DND-41 (cell line): ENCODE measurements at regions not wholly inside any gene's neighbourhood (a gene's known extent, or its start where the extent isn't known, plus 50 kb on each side); places are given as distances from the start of the nearest gene placed in this dataset.

ENCODE experiments used
- EZH2 ChIP-seq: IDR thresholded peaks from 3 replicates; pipeline ENCODE4 v1.6.1; 2012; ENCODE audit warnings: borderline replicate concordance, low read depth, mild to moderate bottlenecking, moderate library complexity, low read length, inconsistent platforms; ENCODE audit not compliant: severe bottlenecking
- TF ChIP-seq, protein P1 (sequence below): IDR thresholded peaks from 2 replicates; pipeline ENCODE4 v1.5.1; 2012; ENCODE audit warnings: borderline replicate concordance, low read length, moderate library complexity, mild to moderate bottlenecking; ENCODE audit not compliant: poor library complexity, severe bottlenecking; ENCODE audit errors: extremely low read depth

DNA sequence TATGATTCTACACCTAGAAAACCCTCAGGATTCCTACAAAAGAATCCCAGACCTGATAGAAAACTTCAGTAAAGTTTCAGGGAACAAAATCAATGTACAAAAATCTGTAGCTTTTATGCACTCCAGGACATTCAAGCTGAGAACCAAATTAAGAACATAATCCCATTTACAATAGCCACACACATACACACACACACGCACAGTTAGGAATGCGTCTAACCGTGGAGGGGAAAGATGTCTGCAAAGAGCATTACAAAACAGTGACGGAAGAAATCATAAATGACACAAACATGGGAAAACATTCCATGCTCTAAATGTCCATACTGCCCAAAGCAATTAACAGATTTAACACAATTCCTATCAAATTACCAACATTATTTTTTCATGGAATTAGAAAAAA, 51.4 kb upstream of the CAST start:
- TF ChIP-seq, protein P1, sequence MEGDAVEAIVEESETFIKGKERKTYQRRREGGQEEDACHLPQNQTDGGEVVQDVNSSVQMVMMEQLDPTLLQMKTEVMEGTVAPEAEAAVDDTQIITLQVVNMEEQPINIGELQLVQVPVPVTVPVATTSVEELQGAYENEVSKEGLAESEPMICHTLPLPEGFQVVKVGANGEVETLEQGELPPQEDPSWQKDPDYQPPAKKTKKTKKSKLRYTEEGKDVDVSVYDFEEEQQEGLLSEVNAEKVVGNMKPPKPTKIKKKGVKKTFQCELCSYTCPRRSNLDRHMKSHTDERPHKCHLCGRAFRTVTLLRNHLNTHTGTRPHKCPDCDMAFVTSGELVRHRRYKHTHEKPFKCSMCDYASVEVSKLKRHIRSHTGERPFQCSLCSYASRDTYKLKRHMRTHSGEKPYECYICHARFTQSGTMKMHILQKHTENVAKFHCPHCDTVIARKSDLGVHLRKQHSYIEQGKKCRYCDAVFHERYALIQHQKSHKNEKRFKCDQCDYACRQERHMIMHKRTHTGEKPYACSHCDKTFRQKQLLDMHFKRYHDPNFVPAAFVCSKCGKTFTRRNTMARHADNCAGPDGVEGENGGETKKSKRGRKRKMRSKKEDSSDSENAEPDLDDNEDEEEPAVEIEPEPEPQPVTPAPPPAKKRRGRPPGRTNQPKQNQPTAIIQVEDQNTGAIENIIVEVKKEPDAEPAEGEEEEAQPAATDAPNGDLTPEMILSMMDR: no peak
- TF ChIP-seq EZH2: no peak
